ENCODE measurements at regions not wholly inside any gene's neighbourhood (a gene's known extent, or its start where the extent isn't known, plus 50 kb on each side); places are given as distances from the start of the nearest gene placed in this dataset.
A peak's percentile ranks its signal among the peaks of the same experiment; 100 is the strongest.
"Not testable (repeated sequence)": the region's sequence is repeated elsewhere in the genome, so short reads cannot be mapped to it uniquely, and the experiment has no call there.

GRCh38 chr2:180539541-180539940, 440.9 kb upstream of the UBE2E3 start:
- no peak for DNase-seq (ENCODE audit: low read depth)
- TF ChIP-seq, protein P1, sequence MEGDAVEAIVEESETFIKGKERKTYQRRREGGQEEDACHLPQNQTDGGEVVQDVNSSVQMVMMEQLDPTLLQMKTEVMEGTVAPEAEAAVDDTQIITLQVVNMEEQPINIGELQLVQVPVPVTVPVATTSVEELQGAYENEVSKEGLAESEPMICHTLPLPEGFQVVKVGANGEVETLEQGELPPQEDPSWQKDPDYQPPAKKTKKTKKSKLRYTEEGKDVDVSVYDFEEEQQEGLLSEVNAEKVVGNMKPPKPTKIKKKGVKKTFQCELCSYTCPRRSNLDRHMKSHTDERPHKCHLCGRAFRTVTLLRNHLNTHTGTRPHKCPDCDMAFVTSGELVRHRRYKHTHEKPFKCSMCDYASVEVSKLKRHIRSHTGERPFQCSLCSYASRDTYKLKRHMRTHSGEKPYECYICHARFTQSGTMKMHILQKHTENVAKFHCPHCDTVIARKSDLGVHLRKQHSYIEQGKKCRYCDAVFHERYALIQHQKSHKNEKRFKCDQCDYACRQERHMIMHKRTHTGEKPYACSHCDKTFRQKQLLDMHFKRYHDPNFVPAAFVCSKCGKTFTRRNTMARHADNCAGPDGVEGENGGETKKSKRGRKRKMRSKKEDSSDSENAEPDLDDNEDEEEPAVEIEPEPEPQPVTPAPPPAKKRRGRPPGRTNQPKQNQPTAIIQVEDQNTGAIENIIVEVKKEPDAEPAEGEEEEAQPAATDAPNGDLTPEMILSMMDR (conservative IDR thresholded peaks at IDR 0.05; ENCODE audit: low read depth, low read length) = no peak
- no peak overlapping the region for H3K4me3 ChIP-seq (ENCODE audit: low read length)

DNA sequence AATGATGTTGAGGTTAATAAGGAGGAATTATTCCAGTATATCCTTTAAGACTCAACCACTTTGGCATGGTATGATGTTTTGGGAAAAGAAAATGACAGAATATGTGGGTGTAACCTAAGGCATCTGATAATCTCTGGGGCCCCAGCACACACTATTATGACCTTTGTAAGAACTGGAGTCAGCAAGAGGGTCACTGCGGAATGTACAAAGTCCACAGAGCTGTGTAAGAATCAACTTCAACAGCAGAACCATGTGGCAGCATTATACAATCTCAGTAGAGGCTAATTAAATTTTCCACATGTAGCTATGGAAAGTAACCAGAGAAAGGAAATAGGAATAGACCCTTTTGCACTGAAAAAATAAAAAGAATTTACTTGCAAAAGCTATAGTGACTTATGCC, 445.1 kb upstream of the UBE2E3 start:
- DNase-seq (ENCODE audit: low read depth) = no peak
- H3K4me3 ChIP-seq (ENCODE audit: low read length) = no peak overlapping the region
- TF ChIP-seq, protein P1 (conservative IDR thresholded peaks at IDR 0.05; ENCODE audit: low read depth, low read length) = no peak

DNA sequence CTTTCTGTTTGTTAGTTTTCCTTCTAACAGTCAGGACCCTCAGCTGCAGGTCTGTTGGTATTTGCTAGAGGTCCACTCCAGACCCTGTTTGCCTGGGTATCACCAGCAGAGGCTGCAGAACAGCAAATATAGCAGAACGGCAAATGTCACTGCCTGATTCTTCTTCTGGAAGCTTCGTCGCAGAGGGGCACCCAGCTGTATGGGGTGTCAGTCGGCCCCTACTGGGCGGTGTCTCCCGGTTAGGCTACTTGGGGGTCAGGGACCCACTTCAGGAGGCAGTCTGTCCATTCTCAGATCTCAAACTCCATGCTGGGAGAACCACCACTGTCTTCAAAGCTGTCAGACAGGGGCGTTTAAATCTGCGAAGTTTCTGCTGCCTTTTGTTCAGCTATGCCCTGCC, 448.6 kb upstream of the UBE2E3 start:
- H3K4me3 ChIP-seq (ENCODE audit: low read length); DNase-seq (ENCODE audit: low read depth): not testable (repeated sequence)

GRCh38 chr2:180524499-180524898, 455.9 kb upstream of the UBE2E3 start:
- DNase-seq (ENCODE audit: low read depth) = no peak
- TF ChIP-seq, protein P1 (conservative IDR thresholded peaks at IDR 0.05; ENCODE audit: low read depth, low read length) = no peak

DNA sequence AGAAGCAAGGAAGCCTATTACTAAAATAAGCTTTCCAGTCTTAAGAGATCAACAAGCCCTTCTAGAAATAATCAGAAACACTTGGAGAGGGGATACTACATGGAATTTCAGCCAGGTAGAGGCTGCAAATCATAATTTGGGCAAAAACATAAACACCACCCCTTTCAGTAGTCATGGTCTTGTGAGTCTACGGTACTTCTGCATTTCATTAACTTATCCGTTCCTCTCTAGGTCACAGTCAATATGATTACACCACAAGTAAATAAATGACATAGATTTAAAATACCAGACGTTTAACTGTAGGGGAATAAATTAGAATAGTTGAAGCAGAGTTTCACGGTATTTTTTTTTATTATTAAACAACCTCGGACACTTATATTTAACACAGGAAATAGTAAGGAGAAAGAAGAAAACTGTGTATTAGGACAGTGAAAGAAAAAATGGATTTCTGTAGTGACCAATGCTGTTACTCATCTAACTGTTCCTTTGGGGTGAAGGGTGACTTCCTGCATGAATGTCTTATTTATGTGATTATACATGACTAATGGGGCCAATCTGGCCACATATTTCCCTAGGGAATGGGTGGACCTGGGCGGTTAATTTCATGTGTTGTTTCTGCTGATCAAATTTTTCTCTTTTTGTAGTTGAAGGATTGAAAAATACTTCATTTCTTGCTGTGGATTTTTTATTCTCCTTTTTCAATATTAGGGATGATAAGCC, 456.6 kb upstream of the UBE2E3 start:
- DNase-seq (ENCODE audit: low read depth) = peak; percentile 40
- TF ChIP-seq, protein P1 (conservative IDR thresholded peaks at IDR 0.05; ENCODE audit: low read depth, low read length) = no peak
- no peak overlapping the region for H3K4me3 ChIP-seq (ENCODE audit: low read length)

More at GRCh38 chr2:180524499-180524898, 455.9 kb upstream of the UBE2E3 start:
- H3K4me3 ChIP-seq (ENCODE audit: low read length) = no peak overlapping the region

DNA sequence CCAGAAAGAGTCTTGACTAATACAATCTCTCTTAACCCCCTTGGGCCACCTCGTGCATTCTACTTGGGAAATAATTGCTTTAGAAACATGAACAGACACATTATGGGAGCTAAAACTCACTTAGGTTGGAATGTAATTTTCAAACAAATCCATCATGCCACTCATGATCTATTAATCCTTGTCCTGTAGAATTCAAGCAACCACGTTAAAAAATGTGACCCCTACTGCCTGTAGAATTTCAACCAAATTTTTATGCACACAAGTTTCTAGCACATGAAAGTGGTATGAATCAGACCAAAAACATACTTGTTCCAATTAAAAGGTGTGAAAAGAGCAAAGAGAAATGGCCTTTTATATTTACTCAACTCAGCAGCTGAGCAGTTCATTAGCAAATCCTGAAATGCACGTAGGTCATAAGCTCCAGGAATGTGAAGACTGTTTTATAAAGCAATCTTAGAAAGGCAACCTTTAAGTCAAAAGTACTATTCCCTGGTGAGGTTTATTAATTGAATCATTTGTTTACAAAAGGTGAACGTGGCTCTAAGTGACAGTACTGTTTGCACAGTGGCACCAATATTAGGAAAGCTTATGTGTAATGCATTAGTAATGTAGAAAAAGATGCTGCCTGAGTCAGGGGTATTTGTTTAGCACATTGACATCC, 459.4 kb upstream of the UBE2E3 start:
- TF ChIP-seq, protein P1 (conservative IDR thresholded peaks at IDR 0.05; ENCODE audit: low read depth, low read length) = no peak
- no peak overlapping the region for H3K4me3 ChIP-seq (ENCODE audit: low read length)
- peak; percentile 86 for DNase-seq (ENCODE audit: low read depth)

GRCh38 chr2:180520206-180520605, 460.2 kb upstream of the UBE2E3 start:
- TF ChIP-seq, protein P1 (conservative IDR thresholded peaks at IDR 0.05; ENCODE audit: low read depth, low read length) = peak; percentile 32
- DNase-seq (ENCODE audit: low read depth) = no peak
- no peak overlapping the region for H3K4me3 ChIP-seq (ENCODE audit: low read length)

Measured in retinal pigment epithelial cell (primary cell).